Right cardiac atrium (tissue), 5 donors: ENCODE measurements at regions not wholly inside any gene's neighbourhood (a gene's known extent, or its start where the extent isn't known, plus 50 kb on each side); places are given as distances from the start of the nearest gene placed in this dataset.
A peak's percentile ranks its signal among the peaks of the same experiment; 100 is the strongest.
"Not testable (repeated sequence)": the region's sequence is repeated elsewhere in the genome, so short reads cannot be mapped to it uniquely, and the experiment has no call there.

Source experiments
- ATAC-seq, 2 donors: fragments of 200-7000 bp; cut with Tn5 transposase; one replicate each; pipeline versions ENCODE4 v1.8.0 to v1.9.1; 2020; ENCODE audit warnings: moderate library complexity in 2 of 2, mild to moderate bottlenecking in 1 of 2
- DNase-seq, 3 donors: peaks; one replicate each; pipeline ENCODE4 v3.0.0-alpha.2; 2020
- H3K27ac ChIP-seq: one replicate; pipeline ENCODE4 v1.5.1; 2013; ENCODE audit warnings: mild to moderate bottlenecking, low read length, control low read depth, moderate library complexity
- H3K27me3 ChIP-seq: one replicate; pipeline ENCODE4 v1.6.1; 2013; ENCODE audit not compliant: control insufficient read depth, insufficient read depth
- H3K4me1 ChIP-seq: one replicate; pipeline ENCODE4 v1.6.1; 2013; ENCODE audit warnings: low read length; ENCODE audit not compliant: control insufficient read depth, insufficient read depth
- H3K4me3 ChIP-seq: one replicate; pipeline ENCODE4 v1.5.1; 2013; ENCODE audit warnings: low read length, control low read depth
- H3K9me3 ChIP-seq: one replicate; pipeline ENCODE4 v1.6.1; 2013; ENCODE audit warnings: low read length; ENCODE audit not compliant: control insufficient read depth
- WGBS: extraction: QIAGEN DNeasy Blood & Tissue Kit; methylation state at CpG from one replicate; pipeline ENCODE4 v1.1.7; 2013; 5-methylcytosine and 5-hydroxymethylcytosine counted together
- intact Hi-C, 4 donors: fragments of 100-400 bp; cut with DNase I; formaldehyde crosslinking; loops; one replicate each; pipeline versions ENCODE4 v1.11.0 to v1.14.0; 2022 to 2023
- donor health status: healthy with polysubstance abuse.
- donor health status: DM: no; HTN: yes; CAD: no.
- donor health status: DM: no; HTN: no; CAD: no.
- donor health status: DM: no; HTN: yes; CAD: no; lungs with severe emphysema.
- donor health status: DM: yes; HTN: yes; CAD: no.

DNA sequence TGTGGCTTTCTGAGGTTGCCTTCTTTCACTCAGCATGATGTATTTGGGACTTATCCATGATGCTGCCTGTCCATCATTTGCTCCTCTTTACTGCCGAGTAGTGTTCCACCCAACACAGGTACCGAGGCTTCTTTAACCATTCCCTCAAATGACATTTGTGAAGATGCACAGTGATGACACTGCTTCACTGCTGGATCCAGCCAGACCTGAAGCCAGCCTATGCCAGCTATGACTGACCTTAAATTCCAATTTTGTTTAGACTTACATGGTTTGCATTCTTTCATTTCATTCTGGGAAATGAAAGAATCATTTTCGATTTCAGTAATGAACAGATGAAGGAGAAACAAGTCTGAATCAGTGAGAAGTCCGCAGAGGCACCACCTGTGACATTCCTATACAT lies 271.0 kb downstream of the AACS start:
- Histone ChIP-seq H3K27me3 (no peaks in the 10 kb centered on the region), H3K4me3 (no peak overlapping the region), H3K27ac (no peak overlapping the region), H3K9me3 (no peaks in the 10 kb centered on the region), H3K4me1 (no peaks in the 10 kb centered on the region)
- intact Hi-C loops, result no loop called here
- ATAC-seq, result no peak
- WGBS, result 90% methylated on average over 4 of the region's 4 CpGs
- DNase-seq, result no peak

DNA sequence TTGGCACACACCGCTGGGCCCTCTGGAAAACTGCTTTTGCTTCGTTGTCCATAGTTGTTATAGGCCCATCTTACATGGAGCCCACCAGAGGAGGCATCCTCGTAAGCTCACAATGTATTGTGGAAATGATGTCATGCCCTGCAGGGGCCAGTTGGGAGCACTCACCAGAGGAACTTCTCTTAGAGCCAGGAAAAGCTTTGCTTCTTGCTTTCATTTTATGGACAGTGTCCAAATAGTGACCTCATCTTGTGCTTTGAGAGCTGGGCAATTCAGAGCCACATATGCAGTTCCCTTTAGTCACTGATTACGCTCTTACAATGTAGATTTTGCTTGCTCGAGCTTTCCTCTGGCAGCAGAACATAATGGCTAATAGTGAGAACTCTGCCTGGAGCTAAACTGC lies 275.6 kb downstream of the AACS start:
- H3K27me3 ChIP-seq, result no peaks in the 10 kb centered on the region
- DNase-seq (peak in 2 of 3 donors; percentile 18 to 61), ATAC-seq (peak; percentile 86 to 90)
- no peaks in the 10 kb centered on the region for H3K4me1 ChIP-seq
- H3K4me3 ChIP-seq, result no peak overlapping the region
- H3K9me3 ChIP-seq, result no peaks in the 10 kb centered on the region
- WGBS, result 13% methylated on average over 5 of the region's 5 CpGs
- intact Hi-C loops, result no loop called here
- peak overlapping the region; percentile 42 for H3K27ac ChIP-seq

DNA sequence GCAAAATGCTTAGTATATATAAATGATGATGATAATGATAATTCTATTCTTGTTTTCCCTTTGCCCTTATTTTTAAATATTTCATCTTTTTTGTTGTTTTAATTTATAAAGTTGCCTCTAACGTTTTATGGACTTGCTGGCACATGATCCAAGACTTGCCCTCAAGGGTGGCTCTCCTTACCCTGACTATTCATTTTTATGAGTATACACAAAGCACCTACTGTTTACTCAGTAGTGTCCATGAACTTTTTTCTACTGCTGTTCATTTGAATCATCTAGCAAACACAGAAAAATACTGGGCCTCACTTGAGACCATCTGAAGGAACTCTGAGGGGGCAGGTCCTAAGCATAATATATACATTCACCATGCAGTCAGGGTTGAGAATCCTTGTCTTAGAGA lies 276.2 kb downstream of the AACS start:
- no peaks in the 10 kb centered on the region for H3K9me3 ChIP-seq

DNA sequence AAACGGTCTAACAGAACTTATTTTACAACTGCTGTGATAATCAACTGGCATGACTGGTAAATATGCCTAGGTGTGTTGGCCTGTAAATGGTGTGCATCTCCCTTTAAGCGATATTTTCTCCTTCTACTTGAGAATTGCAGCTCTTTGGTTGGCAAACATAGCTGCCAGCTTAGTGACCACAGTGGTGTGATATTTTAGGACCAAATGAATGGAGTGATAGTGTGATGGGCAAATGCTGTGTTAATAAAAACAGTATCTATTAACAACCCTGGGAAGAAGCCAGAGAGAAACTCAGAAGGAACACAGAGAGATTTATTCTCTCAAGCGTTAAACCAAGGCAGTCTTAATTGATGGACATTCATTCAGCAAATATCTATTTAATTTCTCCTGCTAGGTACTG lies 278.4 kb downstream of the AACS start:
- intact Hi-C loops, result no loop called here
- Histone ChIP-seq H3K4me1 (no peaks in the 10 kb centered on the region), H3K27ac (no peak overlapping the region), H3K4me3 (no peak overlapping the region), H3K27me3 (no peaks in the 10 kb centered on the region), H3K9me3 (no peaks in the 10 kb centered on the region)
- WGBS, result 80% methylated on average over 3 of the region's 3 CpGs
- ATAC-seq, result peak; percentile 50 to 58
- no peak for DNase-seq

More for the DNA sequence above, 276.2 kb downstream of the AACS start:
- ATAC-seq (no peak), DNase-seq (no peak)
- Histone ChIP-seq H3K27ac (no peak overlapping the region), H3K4me3 (no peak overlapping the region), H3K27me3 (no peaks in the 10 kb centered on the region), H3K4me1 (no peaks in the 10 kb centered on the region)
- 62% methylated on average over 1 of the region's 1 CpG for WGBS
- intact Hi-C loops, result no loop called here

DNA sequence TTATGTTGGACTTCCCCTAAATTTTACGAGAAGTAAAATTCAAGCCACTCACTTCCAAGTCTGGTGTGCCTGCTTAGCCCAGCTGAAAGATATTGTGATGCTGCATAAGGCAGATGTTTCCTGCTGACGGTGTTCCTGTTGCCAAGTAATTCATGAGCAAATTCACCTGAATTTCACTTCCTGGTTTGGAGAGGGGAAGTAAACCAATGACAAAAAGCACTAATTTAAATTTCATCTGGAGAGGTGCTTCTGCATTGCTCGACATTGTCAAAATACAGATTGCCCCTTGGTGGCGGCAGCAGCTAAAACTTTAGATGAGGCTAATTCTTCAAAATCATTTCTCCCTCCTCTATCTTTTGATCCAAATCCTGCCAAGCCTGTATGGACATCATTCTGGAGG lies 281.1 kb downstream of the AACS start:
- Histone ChIP-seq H3K27ac (no peak overlapping the region), H3K27me3 (no peaks in the 10 kb centered on the region), H3K4me3 (no peak overlapping the region), H3K9me3 (no peaks in the 10 kb centered on the region), H3K4me1 (no peaks in the 10 kb centered on the region)
- DNase-seq (no peak), ATAC-seq (no peak)
- intact Hi-C loops, result no loop called here
- 24% methylated on average over 4 of the region's 4 CpGs for WGBS

DNA sequence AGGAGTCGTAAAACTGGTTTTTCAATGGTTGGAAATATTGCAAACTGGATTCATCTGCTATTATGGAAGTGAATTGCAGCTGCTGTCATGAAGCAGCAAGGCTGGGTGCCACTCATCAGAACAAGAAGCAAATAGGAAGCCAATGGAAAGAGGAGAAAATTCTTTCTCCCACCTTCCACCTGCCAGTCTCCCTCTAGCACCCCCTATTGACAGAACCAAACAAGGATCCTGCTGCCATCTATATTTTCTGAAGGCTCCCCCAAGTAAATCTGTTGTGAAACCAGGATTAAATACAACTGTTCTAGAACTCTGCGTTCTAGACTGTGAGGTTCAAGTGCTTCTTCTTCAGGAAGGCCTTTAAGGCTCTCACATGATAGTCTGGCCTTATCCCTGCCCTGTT lies 286.6 kb downstream of the AACS start:
- WGBS, result 90% methylated on average over 2 of the region's 2 CpGs
- no peak for DNase-seq
- intact Hi-C loops, result no loop called here

DNA sequence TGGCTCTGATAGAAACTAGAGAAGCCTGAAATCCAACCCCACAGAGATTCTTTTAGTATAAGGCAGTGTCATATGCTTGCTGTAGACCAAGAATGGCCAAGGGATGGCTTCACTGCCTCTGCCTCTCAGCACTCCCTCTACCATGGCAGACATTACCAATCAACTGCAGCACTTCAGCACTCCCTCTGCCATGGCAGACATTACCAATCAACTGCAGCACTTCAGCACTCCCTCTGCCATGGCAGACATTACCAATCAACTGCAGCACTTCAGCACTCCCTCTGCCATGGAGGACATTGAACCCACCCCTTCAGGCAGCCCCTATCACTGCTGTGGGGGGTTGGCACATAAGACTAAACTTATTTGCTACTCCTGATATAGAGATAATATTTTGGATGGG lies 287.8 kb downstream of the AACS start:
- H3K4me3 ChIP-seq, result not testable (repeated sequence)

More for the DNA sequence above, 286.6 kb downstream of the AACS start:
- Histone ChIP-seq H3K4me1 (no peaks in the 10 kb centered on the region), H3K9me3 (no peaks in the 10 kb centered on the region), H3K27ac (no peak overlapping the region), H3K4me3 (no peak overlapping the region), H3K27me3 (no peaks in the 10 kb centered on the region)
- no peak for ATAC-seq

DNA sequence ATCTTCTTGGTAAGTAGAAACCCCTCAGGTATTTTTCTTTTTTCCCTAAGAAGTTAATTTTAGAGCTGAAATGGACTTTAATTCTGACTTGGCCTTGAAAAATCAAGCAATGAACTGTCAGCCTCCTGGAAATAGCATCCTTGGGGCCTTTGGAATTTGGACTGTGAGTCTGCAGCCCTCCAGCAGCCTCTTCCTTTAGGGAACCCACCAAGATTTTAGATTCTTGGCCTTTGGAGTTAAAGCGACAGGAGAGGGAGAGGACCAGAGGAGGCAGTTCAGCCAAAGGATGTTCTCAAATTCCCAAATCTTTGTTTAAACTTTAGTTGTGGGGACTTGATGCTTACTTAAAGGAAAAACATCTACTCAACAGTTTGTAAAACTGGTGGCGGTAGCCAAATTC lies 288.6 kb downstream of the AACS start:
- no peak for ATAC-seq
- intact Hi-C loops, result no loop called here
- WGBS, result 87% methylated on average over 2 of the region's 2 CpGs

More for the DNA sequence above, 287.8 kb downstream of the AACS start:
- H3K9me3 ChIP-seq, H3K27me3 ChIP-seq, H3K27ac ChIP-seq, ATAC-seq, H3K4me1 ChIP-seq, intact Hi-C loops, DNase-seq: not testable (repeated sequence)

DNA sequence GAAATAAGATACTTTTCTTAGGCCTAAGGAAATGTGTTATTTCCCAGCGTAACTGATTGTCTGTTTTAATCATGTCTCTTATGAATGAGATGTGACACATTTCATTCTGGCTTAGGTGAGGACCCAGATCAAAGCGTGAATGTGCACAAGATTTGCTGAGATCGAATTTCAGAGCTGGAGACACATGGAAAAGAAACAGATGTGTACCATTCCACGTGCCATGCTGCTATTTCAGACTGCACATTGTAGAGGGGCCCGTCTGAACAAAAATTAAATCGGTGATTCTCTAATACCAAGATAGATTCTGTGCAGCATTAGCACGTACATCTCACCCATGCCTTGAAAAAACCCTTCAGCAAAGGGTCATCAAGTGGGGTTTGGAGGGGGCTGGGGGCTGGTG lies 290.4 kb downstream of the AACS start:
- intact Hi-C loops, result no loop called here
- no peak for ATAC-seq

More for the DNA sequence above, 288.6 kb downstream of the AACS start:
- no peak for DNase-seq
- H3K9me3 ChIP-seq, result no peaks in the 10 kb centered on the region
- H3K27ac ChIP-seq, result no peak overlapping the region
- no peaks in the 10 kb centered on the region for H3K27me3 ChIP-seq
- H3K4me3 ChIP-seq, result no peak overlapping the region
- no peaks in the 10 kb centered on the region for H3K4me1 ChIP-seq

DNA sequence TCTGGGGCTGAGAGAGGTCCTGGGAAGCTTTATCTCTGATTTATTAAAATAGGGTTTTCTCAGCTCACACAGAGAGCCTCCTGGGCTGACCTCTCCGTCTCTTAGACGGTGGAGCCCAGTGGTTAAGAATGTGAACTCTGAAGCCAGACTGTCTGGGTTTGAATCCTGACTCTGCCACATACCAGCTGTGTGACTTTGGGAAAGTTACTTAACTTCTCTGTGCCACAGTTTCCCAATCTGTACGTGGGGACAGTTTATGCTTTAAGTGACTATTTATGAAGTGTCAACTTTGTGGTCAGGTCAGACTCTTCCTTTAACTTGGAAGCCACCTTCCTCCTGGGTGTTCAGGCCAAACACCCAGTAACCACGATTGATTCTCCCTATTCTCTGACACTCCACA lies 290.9 kb downstream of the AACS start:
- Histone ChIP-seq H3K4me1 (no peaks in the 10 kb centered on the region), H3K27me3 (no peaks in the 10 kb centered on the region), H3K9me3 (no peaks in the 10 kb centered on the region), H3K27ac (no peak overlapping the region), H3K4me3 (no peak overlapping the region)
- no peak for DNase-seq
- intact Hi-C loops, result no loop called here
- ATAC-seq, result no peak
- WGBS, result 73% methylated on average over 4 of the region's 4 CpGs

More for the DNA sequence above, 290.4 kb downstream of the AACS start:
- Histone ChIP-seq H3K9me3 (no peaks in the 10 kb centered on the region), H3K27me3 (no peaks in the 10 kb centered on the region), H3K27ac (no peak overlapping the region), H3K4me1 (no peaks in the 10 kb centered on the region), H3K4me3 (no peak overlapping the region)
- DNase-seq, result no peak
- WGBS, result 41% methylated on average over 7 of the region's 7 CpGs

DNA sequence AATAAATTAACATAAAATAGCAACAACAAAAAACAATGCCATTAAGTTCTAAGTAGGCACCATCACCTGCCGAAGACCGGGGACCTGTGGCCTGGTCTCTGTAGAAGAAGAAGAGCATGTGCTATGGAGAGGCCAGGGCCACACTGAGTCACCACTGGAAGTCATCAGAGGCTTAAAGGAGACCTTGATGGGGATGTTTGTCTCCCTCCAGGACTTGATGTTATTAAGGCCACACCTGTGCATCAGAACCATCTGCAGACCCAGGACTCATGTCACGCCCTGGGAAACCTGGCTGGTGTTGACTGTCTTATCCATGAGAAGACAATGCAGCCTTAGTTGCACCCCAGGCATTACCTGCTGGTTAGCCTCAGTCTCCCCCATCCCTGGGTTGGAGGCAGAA lies 292.3 kb downstream of the AACS start:
- Histone ChIP-seq H3K4me3 (no peak overlapping the region), H3K4me1 (no peaks in the 10 kb centered on the region), H3K27ac (no peak overlapping the region), H3K27me3 (no peaks in the 10 kb centered on the region), H3K9me3 (no peaks in the 10 kb centered on the region)
- WGBS, result 96% methylated on average over 3 of the region's 3 CpGs
- ATAC-seq (no peak), DNase-seq (no peak)
- intact Hi-C loops, result no loop called here

DNA sequence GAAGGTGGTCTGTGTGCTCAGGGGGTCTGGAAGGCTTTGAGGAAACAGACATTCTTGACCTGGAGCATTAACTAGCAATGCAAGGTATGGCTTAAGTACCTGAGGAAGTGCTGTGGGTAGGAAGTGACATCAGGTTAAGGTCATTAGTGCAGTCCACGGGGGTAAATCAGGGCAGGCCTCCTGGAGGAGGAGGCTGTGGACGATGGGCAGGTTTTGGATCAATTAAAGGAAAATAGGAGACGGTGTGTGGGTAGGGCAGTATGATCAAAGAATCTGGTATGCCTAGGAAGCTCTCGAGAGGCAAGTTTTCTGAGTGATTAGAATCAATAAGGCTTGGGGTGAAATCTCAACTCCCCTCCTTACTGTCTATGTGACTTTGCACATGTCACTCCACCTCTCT lies 295.3 kb downstream of the AACS start:
- ATAC-seq (no peak), DNase-seq (no peak)
- Histone ChIP-seq H3K4me1 (no peaks in the 10 kb centered on the region), H3K9me3 (no peaks in the 10 kb centered on the region), H3K27ac (no peak overlapping the region), H3K4me3 (no peak overlapping the region), H3K27me3 (peaks cover 2% of the 10 kb centered on the region)
- intact Hi-C loops, result no loop called here
- WGBS, result 82% methylated on average over 4 of the region's 4 CpGs
